ENCODE measurements at regions not wholly inside any gene's neighbourhood (a gene's known extent, or its start where the extent isn't known, plus 50 kb on each side); places are given as distances from the start of the nearest gene placed in this dataset.
A peak's percentile ranks its signal among the peaks of the same experiment; 100 is the strongest.

- peak; percentile 29 for DNase-seq
Measured at GRCh38 chr13:97798171-97798821, 155.2 kb upstream of the IPO5 start.

GRCh38 chr13:97798836-97799235 is 154.6 kb upstream of the IPO5 start:
- no peak for DNase-seq

- no peak for DNase-seq
Measured at GRCh38 chr13:97802213-97802612, 151.3 kb upstream of the IPO5 start.

GRCh38 chr13:97809576-97809975 is 143.9 kb upstream of the IPO5 start:
- no peak for DNase-seq

- no peak for DNase-seq
Measured at GRCh38 chr13:97810152-97810551, 143.3 kb upstream of the IPO5 start.

- DNase-seq, result no peak
Measured at GRCh38 chr13:97822377-97822776, 131.1 kb upstream of the IPO5 start.

GRCh38 chr13:97826421-97827012 is 127.0 kb upstream of the IPO5 start:
- DNase-seq, result no peak

GRCh38 chr13:97834250-97834649 is 119.2 kb upstream of the IPO5 start:
- DNase-seq, result no peak

GRCh38 chr13:97843189-97843588 is 110.3 kb upstream of the IPO5 start:
- DNase-seq, result no peak

GRCh38 chr13:97844151-97844550 is 109.3 kb upstream of the IPO5 start:
- DNase-seq, result no peak

- no peak for DNase-seq
Measured at GRCh38 chr13:97848886-97849285, 104.6 kb upstream of the IPO5 start.

- no peak for DNase-seq
Measured at GRCh38 chr13:97849305-97849704, 104.2 kb upstream of the IPO5 start.

- DNase-seq, result no peak
Measured at GRCh38 chr13:97851269-97851668, 102.2 kb upstream of the IPO5 start.

- DNase-seq, result no peak
Measured at GRCh38 chr13:97852181-97852874, 101.1 kb upstream of the IPO5 start.

GRCh38 chr13:97853550-97853949 is 99.9 kb upstream of the IPO5 start:
- no peak for DNase-seq

GRCh38 chr13:97855570-97856303 is 97.7 kb upstream of the IPO5 start:
- no peak for DNase-seq

- DNase-seq, result no peak
Measured at GRCh38 chr13:97856304-97856675, 97.2 kb upstream of the IPO5 start.

- no peak for DNase-seq
Measured at GRCh38 chr13:97858161-97858560, 95.3 kb upstream of the IPO5 start.

- DNase-seq, result no peak
Measured at GRCh38 chr13:97866346-97866745, 87.1 kb upstream of the IPO5 start.

GRCh38 chr13:97866751-97867150 is 86.7 kb upstream of the IPO5 start:
- no peak for DNase-seq

GRCh38 chr13:97873398-97873797 is 80.1 kb upstream of the IPO5 start:
- DNase-seq, result no peak

- no peak for DNase-seq
Measured at GRCh38 chr13:97875218-97875617, 78.3 kb upstream of the IPO5 start.

- no peak for DNase-seq
Measured at GRCh38 chr13:97875911-97876310, 77.6 kb upstream of the IPO5 start.

Measured in occipital lobe (tissue), 1 donor.